HepG2 (cell line): ENCODE measurements at regions not wholly inside any gene's neighbourhood (a gene's known extent, or its start where the extent isn't known, plus 50 kb on each side); places are given as distances from the start of the nearest gene placed in this dataset.

Experiments used
- ATF3 ChIP-seq: sonication (generic); formaldehyde crosslinking; IDR thresholded peaks from 2 replicates; pipeline ENCODE4 v1.4.0; 2020; ENCODE audit warnings: missing genetic modification reagents
- CTCF ChIP-seq: sonication (generic); formaldehyde crosslinking; IDR thresholded peaks from 2 replicates; pipeline ENCODE4 v1.5.0; 2020; ENCODE audit warnings: mild to moderate bottlenecking, missing genetic modification reagents, moderate library complexity
- FOXO4 ChIP-seq: sonication (generic); formaldehyde crosslinking; conservative IDR thresholded peaks from 2 replicates; pipeline ENCODE4 v1.8.1; 2023; ENCODE audit warnings: missing genetic modification reagents
- GABPA ChIP-seq, 2 experiments: IDR thresholded peaks; 2 replicates each; pipeline ENCODE4 v1.6.1; 2011 to 2016; ENCODE audit warnings: low read depth in 2 of 2, low read length in 1 of 2, missing biosample characterization in 1 of 2, missing genetic modification characterization in 1 of 2
- MNT ChIP-seq: fragments of 450-650 bp; IDR thresholded peaks from 2 replicates; pipeline ENCODE4 v1.6.1; 2016
- PCBP2 ChIP-seq: fragments of 200-400 bp; formaldehyde crosslinking; optimal IDR thresholded peaks from 2 replicates; pipeline ENCODE3; 2018; ENCODE audit warnings: low read length, low read depth; ENCODE audit not compliant: poor library complexity, severe bottlenecking
- POLR2A ChIP-seq, 2 experiments: IDR thresholded peaks; 2 replicates each; pipeline ENCODE4 v1.6.1; 2011; ENCODE audit warnings: low read depth in 2 of 2, low read length in 2 of 2, mild to moderate bottlenecking in 1 of 2, moderate library complexity in 1 of 2; ENCODE audit not compliant: insufficient read depth in 1 of 2
- POLR2AphosphoS5 ChIP-seq: IDR thresholded peaks from 2 replicates; pipeline ENCODE4 v1.6.1; 2012; ENCODE audit warnings: low read depth, low read length
- RXRA ChIP-seq: sonication (generic); formaldehyde crosslinking; IDR thresholded peaks from 2 replicates; pipeline ENCODE4 v1.5.1; 2020; ENCODE audit warnings: missing genetic modification reagents
- TMF1 ChIP-seq: sonication (generic); formaldehyde crosslinking; IDR thresholded peaks from 2 replicates; pipeline ENCODE4 v1.8.1; 2022; ENCODE audit warnings: low read depth, missing genetic modification reagents
- ZNF280D ChIP-seq: sonication (generic); formaldehyde crosslinking; IDR thresholded peaks from 2 replicates; pipeline ENCODE4 v1.5.1; 2020; ENCODE audit warnings: mild to moderate bottlenecking, missing genetic modification reagents
- ZNF543 ChIP-seq: sonication (generic); formaldehyde crosslinking; IDR thresholded peaks from 2 replicates; pipeline ENCODE4 v1.4.0; 2020; ENCODE audit warnings: mild to moderate bottlenecking, missing genetic modification reagents

GRCh38 chr4:24174602-24175001 lies 284.8 kb upstream of the PPARGC1A start:
- no peak for TF ChIP-seq TMF1 (CRISPR knock-in tag)
- no peak for TF ChIP-seq FOXO4 (CRISPR knock-in tag)
- no peak for TF ChIP-seq CTCF (CRISPR knock-in tag)
- no peak for TF ChIP-seq POLR2AphosphoS5
- TF ChIP-seq MNT, result no peak
- TF ChIP-seq POLR2A (IDR thresholded peaks at IDR 0.05; ENCODE audit: insufficient read depth in 1 of 2, low read depth in 2 of 2, low read length in 2 of 2), result no peak
- no peak for TF ChIP-seq ZNF280D (CRISPR knock-in tag)
- no peak for TF ChIP-seq GABPA (IDR thresholded peaks at IDR 0.05; ENCODE audit: low read depth, low read length)
- TF ChIP-seq GABPA (CRISPR knock-in tag; IDR thresholded peaks at IDR 0.05; ENCODE audit: low read depth), result no peak
- no peak for TF ChIP-seq ATF3
- no peak for TF ChIP-seq ZNF543 (CRISPR knock-in tag)
- no peak for TF ChIP-seq PCBP2
- no peak for TF ChIP-seq RXRA
